HFFc6 (cell line): ENCODE measurements at regions not wholly inside any gene's neighbourhood (a gene's known extent, or its start where the extent isn't known, plus 50 kb on each side); places are given as distances from the start of the nearest gene placed in this dataset.

Source experiments
- DNase-seq: peaks from one replicate; pipeline ENCODE4 v3.0.0-alpha.2; 2018
- H3K27ac Mint-ChIP-seq: 2 replicates; pipeline ENCODE4 v1.8.0; 2020; ENCODE audit warnings: mild to moderate bottlenecking, mixed read lengths
- H3K27me3 Mint-ChIP-seq: 2 replicates; pipeline ENCODE4 v1.8.0; 2021; ENCODE audit warnings: mild to moderate bottlenecking, moderate library complexity, mixed read lengths; ENCODE audit not compliant: insufficient read depth
- H3K36me3 Mint-ChIP-seq: 2 replicates; pipeline ENCODE4 v1.8.0; 2021; ENCODE audit warnings: low read depth, mixed read lengths
- H3K4me1 Mint-ChIP-seq: 2 replicates; pipeline ENCODE4 v1.8.0; 2020; ENCODE audit warnings: low read depth, mixed read lengths
- H3K4me3 Mint-ChIP-seq: 2 replicates; pipeline ENCODE4 v1.8.0; 2020; ENCODE audit warnings: mild to moderate bottlenecking, moderate library complexity, mixed read lengths
- H3K9me3 Mint-ChIP-seq: 2 replicates; pipeline ENCODE4 v1.8.0; 2020; ENCODE audit warnings: mild to moderate bottlenecking, mixed read lengths
- CTCF ChIP-seq: fragments of 200-600 bp; sonication (generic); IDR thresholded peaks from 2 replicates; pipeline ENCODE4 v1.5.0; 2021; ENCODE audit warnings: antibody characterized with exemption, mild to moderate bottlenecking

- H3K4me3 Mint-ChIP-seq, result no peak overlapping the region
- H3K27me3 Mint-ChIP-seq, result no peaks in the 10 kb centered on the region
- H3K36me3 Mint-ChIP-seq, result no peaks in the 10 kb centered on the region
- DNase-seq, result no peak
- TF ChIP-seq CTCF, result no peak
- H3K4me1 Mint-ChIP-seq, result no peaks in the 10 kb centered on the region
- H3K9me3 Mint-ChIP-seq, result peaks cover 17% of the 10 kb centered on the region
- H3K27ac Mint-ChIP-seq, result no peak overlapping the region
Measured at GRCh38 chr13:71339736-71340135, 527.3 kb downstream of the DACH1 start.

GRCh38 chr13:71339005-71339404 is 528.0 kb downstream of the DACH1 start:
- no peaks in the 10 kb centered on the region for H3K4me1 Mint-ChIP-seq
- no peaks in the 10 kb centered on the region for H3K36me3 Mint-ChIP-seq
- no peak for TF ChIP-seq CTCF
- H3K27ac Mint-ChIP-seq, result no peak overlapping the region
- DNase-seq, result no peak
- peaks cover 12% of the 10 kb centered on the region for H3K9me3 Mint-ChIP-seq
- no peaks in the 10 kb centered on the region for H3K27me3 Mint-ChIP-seq
- no peak overlapping the region for H3K4me3 Mint-ChIP-seq

GRCh38 chr13:71338070-71338469 is 528.9 kb downstream of the DACH1 start:
- Mint-ChIP-seq H3K4me1 (no peaks in the 10 kb centered on the region), H3K36me3 (no peaks in the 10 kb centered on the region), H3K27ac (no peak overlapping the region), H3K4me3 (no peak overlapping the region), H3K27me3 (no peaks in the 10 kb centered on the region), H3K9me3 (peaks cover 12% of the 10 kb centered on the region)
- no peak for DNase-seq
- TF ChIP-seq CTCF, result no peak

- no peak for DNase-seq
- Mint-ChIP-seq H3K4me3 (no peak overlapping the region), H3K36me3 (no peaks in the 10 kb centered on the region), H3K4me1 (no peaks in the 10 kb centered on the region), H3K27ac (no peak overlapping the region), H3K27me3 (no peaks in the 10 kb centered on the region), H3K9me3 (peaks cover 23% of the 10 kb centered on the region)
- TF ChIP-seq CTCF, result no peak
Measured at GRCh38 chr13:71327266-71327665, 539.7 kb downstream of the DACH1 start.

GRCh38 chr13:71325556-71325955 is 541.4 kb downstream of the DACH1 start:
- Mint-ChIP-seq H3K36me3 (no peaks in the 10 kb centered on the region), H3K27ac (no peak overlapping the region), H3K9me3 (peaks cover 25% of the 10 kb centered on the region), H3K27me3 (no peaks in the 10 kb centered on the region), H3K4me3 (no peak overlapping the region), H3K4me1 (no peaks in the 10 kb centered on the region)
- TF ChIP-seq CTCF, result no peak
- DNase-seq, result no peak

- Mint-ChIP-seq H3K4me3 (no peak overlapping the region), H3K27me3 (no peaks in the 10 kb centered on the region), H3K27ac (no peak overlapping the region), H3K4me1 (no peaks in the 10 kb centered on the region), H3K36me3 (no peaks in the 10 kb centered on the region; the same call in 1 of the 2 replicates), H3K9me3 (peaks cover 19% of the 10 kb centered on the region)
- TF ChIP-seq CTCF, result no peak
- no peak for DNase-seq
Measured at GRCh38 chr13:71323266-71323665, 543.7 kb downstream of the DACH1 start.
